Activated CD8-positive, alpha-beta memory T cell treated with anti-CD3 and anti-CD28 coated beads for 36 hours (primary cell): ENCODE measurements at regions not wholly inside any gene's neighbourhood (a gene's known extent, or its start where the extent isn't known, plus 50 kb on each side); places are given as distances from the start of the nearest gene placed in this dataset.
"Not testable (repeated sequence)": the region's sequence is repeated elsewhere in the genome, so short reads cannot be mapped to it uniquely, and the experiment has no call there.

Source experiments
- CTCF ChIA-PET: fragments of 350-600 bp; sonication (Branson Sonifier 250); formaldehyde crosslinking; loops from one replicate; lab custom pipeline; 2021; ENCODE audit warnings: antibody characterized with exemption; lab: Charles Lee
- POLR2A ChIA-PET: fragments of 350-600 bp; sonication (Branson Sonifier 250); formaldehyde crosslinking; loops from one replicate; lab custom pipeline; 2021; ENCODE audit warnings: antibody characterized with exemption; lab: Charles Lee

- POLR2A ChIA-PET: no interaction called here
- CTCF ChIA-PET: no interaction called here
These were observed 736.0 kb upstream of the AUTS2 start for GRCh38 chr7:68862261-68862660.

DNA sequence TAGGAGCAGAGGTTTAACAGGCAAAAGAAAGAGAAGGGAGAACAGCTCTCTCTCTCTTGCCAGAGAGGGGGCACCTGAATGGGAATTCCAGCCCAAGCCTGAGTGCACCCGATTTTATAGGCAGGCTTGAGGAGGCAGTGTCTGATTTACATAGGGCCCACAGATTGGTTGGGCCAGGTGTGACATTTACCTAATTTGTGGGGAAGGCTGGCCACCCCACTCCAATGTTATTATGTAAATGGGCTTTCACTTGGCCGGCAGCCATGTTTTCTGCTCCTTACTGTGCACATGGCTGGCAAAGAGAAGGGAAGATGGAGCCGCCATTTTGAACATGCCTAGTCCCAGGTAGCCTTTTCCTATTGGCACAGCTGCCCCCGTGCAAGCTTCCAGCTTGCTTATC lies 735.5 kb upstream of the AUTS2 start:
- POLR2A ChIA-PET: no interaction called here
- CTCF ChIA-PET: no interaction called here

DNA sequence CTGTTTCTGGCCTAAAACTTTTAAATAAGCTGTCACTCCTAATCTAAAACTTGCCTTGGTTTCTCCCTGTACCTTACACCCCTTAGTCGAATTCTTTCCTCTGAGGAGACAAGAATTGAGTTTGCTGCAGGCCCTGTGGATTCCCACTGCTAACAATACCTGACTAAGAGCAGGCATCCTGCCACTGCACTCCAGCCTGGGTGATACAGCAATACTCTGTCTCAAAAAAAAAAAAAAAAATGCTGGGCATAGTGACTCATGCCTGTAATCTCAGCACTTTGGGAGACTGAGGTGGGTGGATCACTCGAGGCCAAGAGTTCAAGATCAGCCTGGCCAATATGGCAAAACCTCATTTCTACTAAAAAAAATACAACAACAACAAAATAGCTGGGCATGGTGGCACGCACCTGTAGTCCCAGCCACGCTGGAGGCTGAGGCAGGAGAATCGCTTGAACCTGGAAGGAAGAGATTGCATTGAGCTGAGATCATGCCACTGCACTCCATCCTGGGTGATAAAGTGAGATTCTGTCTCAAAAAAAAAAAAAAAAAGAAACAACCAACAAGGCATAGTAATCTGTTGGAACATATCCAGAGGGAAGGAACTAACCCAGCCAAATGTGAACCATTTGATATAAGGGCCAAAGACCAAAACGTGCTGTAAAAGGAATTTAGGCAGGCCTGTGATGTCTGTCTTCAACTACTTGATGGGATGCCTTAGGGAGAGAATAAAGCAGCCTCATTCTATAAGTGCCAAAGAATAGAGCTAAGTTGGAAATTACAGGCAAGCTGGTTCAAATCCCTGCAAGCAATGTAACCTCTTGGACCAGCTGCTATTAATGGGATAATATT lies 732.7 kb upstream of the AUTS2 start:
- ChIA-PET CTCF (no interaction called here), POLR2A (no interaction called here)

DNA sequence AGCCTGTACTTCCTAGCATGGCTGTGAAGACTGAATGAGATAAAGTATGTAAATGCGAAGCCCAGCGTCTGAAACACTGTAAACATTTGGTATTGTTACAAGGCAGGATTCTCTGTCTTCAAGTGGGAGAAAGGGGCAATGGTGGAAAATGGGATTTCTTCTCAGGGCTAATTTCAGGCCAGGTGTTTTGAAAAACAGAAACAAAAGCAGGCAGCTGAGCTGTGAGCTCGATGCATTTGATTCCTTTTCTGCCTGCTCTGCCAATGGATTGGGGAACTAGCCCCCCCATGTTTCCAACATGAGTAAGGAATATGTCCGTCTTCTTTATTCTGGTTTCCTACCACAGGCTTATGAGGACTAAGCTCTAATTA lies 732.1 kb upstream of the AUTS2 start:
- ChIA-PET CTCF (no interaction called here), POLR2A (no interaction called here)

DNA sequence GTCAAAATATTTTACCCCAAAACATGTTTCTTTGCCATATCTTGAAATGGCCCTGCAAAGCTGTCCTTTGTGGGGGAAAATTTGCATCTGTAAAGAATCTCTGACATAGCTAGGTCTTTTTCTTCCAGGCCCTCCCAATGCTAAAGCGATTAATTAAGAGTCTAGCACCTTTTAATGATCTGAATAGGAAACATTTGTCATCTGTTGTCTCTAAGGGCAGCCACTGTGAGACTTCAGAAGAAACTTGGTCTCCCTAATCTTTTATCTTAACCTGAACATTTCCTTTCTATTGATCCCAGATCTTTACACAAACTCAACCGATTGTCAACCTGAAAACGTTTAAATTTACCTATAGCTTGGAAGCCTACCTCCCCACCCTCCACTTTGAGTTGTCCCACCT lies 731.6 kb upstream of the AUTS2 start:
- POLR2A ChIA-PET, CTCF ChIA-PET: not testable (repeated sequence)

DNA sequence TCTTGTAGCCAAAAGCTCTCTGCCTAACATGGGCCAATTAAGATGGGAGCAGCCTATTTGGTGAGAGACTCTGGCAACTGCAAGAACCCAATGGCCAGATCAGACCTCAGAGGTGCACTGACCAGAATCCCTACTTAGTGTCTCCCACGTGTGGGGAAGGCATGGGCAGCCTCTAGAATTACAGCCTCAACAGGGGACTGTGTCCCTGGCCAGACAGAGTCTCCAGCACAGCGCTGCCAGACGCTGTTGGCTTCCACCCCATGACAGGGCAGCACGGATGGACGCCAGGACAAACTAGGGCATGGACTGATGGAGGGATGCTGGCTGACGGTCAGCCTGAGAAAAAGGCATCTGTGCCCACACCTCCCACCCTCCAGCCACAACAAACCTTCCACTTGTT lies 729.3 kb upstream of the AUTS2 start:
- POLR2A ChIA-PET: no interaction called here
- CTCF ChIA-PET: no interaction called here

GRCh38 chr7:68873616-68874015 lies 724.7 kb upstream of the AUTS2 start:
- ChIA-PET CTCF (no interaction called here), POLR2A (no interaction called here)

DNA sequence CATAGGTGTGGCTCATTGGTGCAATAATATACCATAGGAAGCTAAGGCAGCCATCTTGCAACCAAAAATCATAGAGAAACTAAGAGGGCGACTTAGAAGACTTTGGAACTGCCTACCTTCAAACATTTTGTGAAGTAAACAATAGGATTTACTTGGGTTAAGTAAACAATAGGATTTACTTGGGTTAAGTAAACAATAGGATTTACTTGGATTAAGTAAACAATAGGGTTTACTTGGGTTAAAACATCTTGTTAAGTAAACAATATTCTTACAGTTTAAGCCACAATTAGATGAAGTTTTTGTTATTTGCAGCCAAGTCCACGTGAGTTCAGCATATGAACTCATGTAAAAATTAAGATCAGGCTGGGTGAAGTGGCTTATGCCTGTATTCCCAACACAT lies 722.4 kb upstream of the AUTS2 start:
- ChIA-PET POLR2A (no interaction called here), CTCF (no interaction called here)

- POLR2A ChIA-PET, CTCF ChIA-PET: not testable (repeated sequence)
These were observed 711.2 kb upstream of the AUTS2 start for GRCh38 chr7:68887116-68887515.

- ChIA-PET POLR2A (no interaction called here), CTCF (no interaction called here)
These were observed 709.3 kb upstream of the AUTS2 start for GRCh38 chr7:68888971-68889385.

DNA sequence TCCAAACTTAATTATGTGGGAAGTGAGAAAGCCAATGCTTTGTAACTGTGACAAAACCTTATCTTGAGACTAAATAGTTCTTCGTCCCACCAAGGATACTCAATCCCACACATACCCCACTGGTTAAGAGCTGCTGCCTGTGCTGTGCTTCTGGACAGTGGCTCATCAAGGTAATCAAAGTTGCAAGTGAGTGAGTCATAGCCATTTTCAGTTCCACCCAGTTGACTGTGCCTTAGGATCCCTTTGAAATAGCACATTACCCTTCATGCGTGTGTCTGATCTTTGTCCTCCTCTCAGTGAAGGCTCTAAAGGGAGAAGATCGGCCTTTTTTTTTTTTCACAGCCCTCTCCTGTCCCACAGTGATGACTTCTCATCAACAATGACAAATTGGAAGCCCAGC lies 706.0 kb upstream of the AUTS2 start:
- POLR2A ChIA-PET: no interaction called here

DNA sequence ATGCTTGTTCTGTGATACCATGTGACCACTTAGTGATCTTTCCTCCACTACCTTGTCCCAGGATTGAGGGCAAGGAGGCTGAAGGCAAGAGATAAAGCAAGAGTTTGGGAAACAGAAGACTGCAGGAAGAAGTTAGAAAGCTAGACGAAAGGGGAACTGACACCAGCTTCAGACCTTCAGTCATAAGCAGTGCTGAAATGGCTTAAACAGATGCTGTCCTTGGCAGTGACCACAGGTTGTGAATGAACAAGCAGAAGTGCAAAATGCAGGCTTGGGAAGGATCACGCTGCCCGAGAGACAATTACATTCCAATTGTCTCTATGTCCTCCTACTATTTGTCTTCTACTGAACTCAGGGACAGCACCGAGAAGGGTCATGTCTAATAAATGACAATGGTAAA lies 704.9 kb upstream of the AUTS2 start:
- CTCF ChIA-PET: interaction anchor here (0.7 kb wide), 1 partner anchor 188 kb away, joined by 4 read pairs; no protein-coding TSS in a partner anchor
- POLR2A ChIA-PET: no interaction called here

More for the DNA sequence above, 706.0 kb upstream of the AUTS2 start:
- CTCF ChIA-PET: no interaction called here

GRCh38 chr7:68899156-68899555 lies 699.1 kb upstream of the AUTS2 start:
- CTCF ChIA-PET, POLR2A ChIA-PET: not testable (repeated sequence)

GRCh38 chr7:68900096-68900495 lies 698.2 kb upstream of the AUTS2 start:
- CTCF ChIA-PET: interaction anchor here (0.7 kb wide), 1 partner anchor 912 kb away, joined by 3 read pairs; no protein-coding TSS in a partner anchor
- POLR2A ChIA-PET: no interaction called here

DNA sequence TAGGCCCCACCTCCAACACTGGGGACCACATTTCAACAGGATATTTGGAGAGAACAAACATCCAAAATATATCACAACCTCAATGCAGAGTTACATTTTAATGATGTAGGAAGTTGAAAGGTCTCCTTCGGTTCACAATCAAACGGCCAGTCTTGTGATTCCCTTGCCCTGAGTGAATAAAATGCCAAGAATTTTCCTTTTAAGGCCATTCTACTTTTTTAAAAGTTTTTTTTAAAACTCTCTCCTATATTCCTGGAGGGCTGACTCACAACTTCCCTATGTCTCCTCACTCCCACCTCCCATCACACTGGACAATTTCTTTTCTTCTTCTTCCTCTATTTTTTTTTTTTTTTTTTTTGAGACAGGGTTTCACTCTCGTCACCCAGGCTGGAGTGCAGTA lies 693.6 kb upstream of the AUTS2 start:
- ChIA-PET CTCF (no interaction called here), POLR2A (no interaction called here)

GRCh38 chr7:68911754-68912153 lies 686.5 kb upstream of the AUTS2 start:
- CTCF ChIA-PET: no interaction called here
- POLR2A ChIA-PET: no interaction called here

DNA sequence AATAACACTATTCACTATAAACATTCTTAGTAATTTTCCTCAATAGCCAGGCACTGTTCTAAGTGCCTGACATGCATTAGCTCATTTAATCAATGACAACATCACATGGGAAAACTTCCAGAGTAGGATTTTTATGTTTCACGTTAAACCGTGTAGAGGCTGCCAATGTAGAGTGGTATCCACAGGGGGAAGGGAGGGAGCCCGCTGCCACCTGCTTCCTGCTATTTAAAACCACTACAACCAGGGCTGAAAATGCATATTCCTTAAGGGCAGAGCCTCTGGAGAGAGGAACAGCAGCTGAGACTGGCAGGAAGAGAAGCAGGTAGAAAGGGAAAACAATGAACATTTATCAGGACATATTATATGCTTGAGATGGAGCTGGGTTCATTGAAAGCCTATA lies 684.3 kb upstream of the AUTS2 start:
- ChIA-PET POLR2A (no interaction called here), CTCF (no interaction called here)

- POLR2A ChIA-PET: no interaction called here
- CTCF ChIA-PET: no interaction called here
These were observed 681.1 kb upstream of the AUTS2 start for GRCh38 chr7:68917041-68917651.

GRCh38 chr7:68918621-68919020 lies 679.7 kb upstream of the AUTS2 start:
- CTCF ChIA-PET: no interaction called here
- POLR2A ChIA-PET: interaction anchor here (0.6 kb wide), 1 partner anchor 9 kb away, joined by 4 read pairs; no protein-coding TSS in a partner anchor

DNA sequence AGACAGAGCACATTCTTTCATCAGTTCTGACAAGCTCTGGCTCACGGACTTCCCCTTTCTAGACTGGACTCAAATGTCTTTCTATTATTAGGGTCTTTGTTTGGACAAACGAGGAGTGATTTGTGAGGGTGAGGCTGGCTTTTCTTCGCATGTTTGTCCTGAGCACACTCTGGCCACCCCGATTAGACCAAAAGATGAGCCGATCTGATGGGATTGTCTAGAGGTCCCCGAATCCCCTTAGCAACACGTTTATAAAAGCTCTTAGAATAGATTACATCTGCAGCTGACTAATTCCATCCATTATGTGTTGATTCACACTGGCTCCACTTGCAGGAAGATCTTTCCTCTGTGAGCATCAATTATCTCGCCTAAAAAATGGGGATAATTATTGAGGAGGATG lies 675.4 kb upstream of the AUTS2 start:
- ChIA-PET CTCF (no interaction called here), POLR2A (no interaction called here)

GRCh38 chr7:68925241-68925640 lies 673.0 kb upstream of the AUTS2 start:
- CTCF ChIA-PET: no interaction called here
- POLR2A ChIA-PET: no interaction called here
